Muscle layer of duodenum (tissue), 2 donors: ENCODE measurements at regions not wholly inside any gene's neighbourhood (a gene's known extent, or its start where the extent isn't known, plus 50 kb on each side); places are given as distances from the start of the nearest gene placed in this dataset.

Experiments used
- H3K27ac ChIP-seq: one replicate; pipeline ENCODE4 v1.7.0; 2013; ENCODE audit warnings: mild to moderate bottlenecking, low read length
- H3K27me3 ChIP-seq: one replicate; pipeline ENCODE4 v1.7.0; 2013; ENCODE audit warnings: low read depth, mild to moderate bottlenecking, control low read depth, low read length
- H3K36me3 ChIP-seq, 2 donors: one replicate each; pipeline ENCODE4 v1.7.0; 2013; ENCODE audit warnings: low read length in 2 of 2, control low read depth in 1 of 2, mild to moderate bottlenecking in 1 of 2; ENCODE audit not compliant: insufficient read depth in 2 of 2, control insufficient read depth in 1 of 2
- H3K4me1 ChIP-seq, 2 donors: one replicate each; pipeline ENCODE4 v1.7.0; 2013; ENCODE audit warnings: low read length in 2 of 2, mild to moderate bottlenecking in 2 of 2, control low read depth in 1 of 2, moderate library complexity in 1 of 2; ENCODE audit not compliant: insufficient read depth in 2 of 2, control insufficient read depth in 1 of 2
- H3K4me3 ChIP-seq, 2 donors: one replicate each; pipeline ENCODE4 v1.7.0; 2013; ENCODE audit warnings: low read length in 2 of 2, low read depth in 1 of 2, mild to moderate bottlenecking in 1 of 2
- H3K9me3 ChIP-seq, 2 donors: one replicate each; pipeline ENCODE4 v1.7.0; 2013; ENCODE audit warnings: low read length in 2 of 2, control low read depth in 1 of 2, mild to moderate bottlenecking in 1 of 2; ENCODE audit not compliant: control insufficient read depth in 1 of 2
- donor health status: healthy.

DNA sequence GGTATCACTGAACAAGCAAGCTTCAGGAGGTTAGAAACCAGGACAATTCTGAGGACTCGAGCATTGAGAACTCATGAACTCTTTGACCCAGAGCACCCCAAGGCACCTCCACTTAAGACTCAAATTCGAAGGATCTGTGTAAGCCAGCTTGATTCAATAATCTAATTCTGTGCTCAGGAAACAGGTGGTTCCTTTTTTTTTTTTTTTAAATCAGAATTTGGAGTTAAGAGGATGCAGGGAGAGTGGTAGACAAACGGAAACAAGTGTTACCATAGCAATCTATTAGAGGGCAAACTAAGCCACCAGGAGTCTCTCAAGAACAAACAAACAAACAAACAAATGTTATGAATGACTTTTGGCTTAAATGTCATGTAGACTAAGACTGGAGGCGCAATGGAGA lies 53.8 kb upstream of the DPH5 start:
- Histone ChIP-seq H3K36me3 (peaks cover 0 to 4% of the 10 kb centered on the region in 2 donors), H3K4me1 (peaks cover 0 to 8% of the 10 kb centered on the region in 2 donors), H3K27ac (no peak overlapping the region), H3K4me3 (no peak overlapping the region), H3K27me3 (no peaks in the 10 kb centered on the region), H3K9me3 (no peaks in the 10 kb centered on the region)

GRCh38 chr1:101077849-101078248 lies 52.3 kb upstream of the DPH5 start:
- H3K36me3 ChIP-seq = peaks cover 0 to 4% of the 10 kb centered on the region in 2 donors
- no peak overlapping the region for H3K27ac ChIP-seq
- H3K4me3 ChIP-seq = no peak overlapping the region

DNA sequence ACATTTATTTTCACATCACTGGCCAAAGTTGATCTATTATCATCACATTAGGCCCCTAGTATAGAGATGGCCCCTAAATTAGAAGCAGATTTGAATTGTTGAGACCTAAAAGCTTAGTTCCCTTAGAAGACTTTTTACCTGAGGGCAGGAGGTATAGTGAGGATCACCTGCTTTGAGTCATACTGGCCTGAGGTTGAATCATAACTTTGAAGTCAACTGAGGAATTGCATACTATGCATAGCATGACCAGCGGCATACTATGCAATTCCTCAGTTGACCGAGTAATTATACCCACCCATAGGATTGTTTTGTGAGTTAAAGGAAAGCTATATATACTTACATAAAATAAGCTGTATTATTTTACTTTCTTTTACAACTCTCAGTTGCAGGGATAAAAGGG lies 50.3 kb upstream of the DPH5 start:
- Histone ChIP-seq H3K36me3 (peaks cover 0 to 4% of the 10 kb centered on the region in 2 donors), H3K4me1 (no peaks in the 10 kb centered on the region), H3K27me3 (no peaks in the 10 kb centered on the region), H3K27ac (no peak overlapping the region), H3K4me3 (no peak overlapping the region), H3K9me3 (no peaks in the 10 kb centered on the region)

More at GRCh38 chr1:101077849-101078248, 52.3 kb upstream of the DPH5 start:
- H3K4me1 ChIP-seq = peaks cover 0 to 8% of the 10 kb centered on the region in 2 donors
- H3K9me3 ChIP-seq = no peaks in the 10 kb centered on the region
- H3K27me3 ChIP-seq = no peaks in the 10 kb centered on the region
